ENCODE measurements at regions not wholly inside any gene's neighbourhood (a gene's known extent, or its start where the extent isn't known, plus 50 kb on each side); places are given as distances from the start of the nearest gene placed in this dataset.

DNA sequence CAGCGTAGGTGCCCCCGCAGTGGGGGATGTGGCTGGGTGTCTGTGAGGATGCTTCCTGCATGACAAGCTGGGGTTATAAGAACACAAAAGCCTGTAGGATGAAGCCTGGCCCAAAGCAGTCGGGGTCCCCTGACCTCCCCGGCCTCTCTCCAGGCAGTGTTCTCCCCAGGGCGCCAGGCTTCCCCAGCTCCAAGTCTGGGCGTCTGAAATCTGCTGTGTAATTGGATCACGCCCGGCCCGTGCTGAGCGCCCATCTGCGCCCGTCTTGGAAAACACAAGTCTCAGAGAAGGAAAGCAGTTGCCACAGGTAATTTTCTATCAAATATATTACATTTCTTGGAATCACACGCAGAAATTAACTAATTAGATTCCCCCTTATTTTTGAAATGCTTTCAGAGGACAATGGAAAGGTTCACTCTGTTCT lies 233.3 kb downstream of the CTTN start:
- DNase-seq, result no peak

GRCh38 chr11:70633610-70634009 lies 235.3 kb downstream of the CTTN start:
- DNase-seq, result no peak

DNA sequence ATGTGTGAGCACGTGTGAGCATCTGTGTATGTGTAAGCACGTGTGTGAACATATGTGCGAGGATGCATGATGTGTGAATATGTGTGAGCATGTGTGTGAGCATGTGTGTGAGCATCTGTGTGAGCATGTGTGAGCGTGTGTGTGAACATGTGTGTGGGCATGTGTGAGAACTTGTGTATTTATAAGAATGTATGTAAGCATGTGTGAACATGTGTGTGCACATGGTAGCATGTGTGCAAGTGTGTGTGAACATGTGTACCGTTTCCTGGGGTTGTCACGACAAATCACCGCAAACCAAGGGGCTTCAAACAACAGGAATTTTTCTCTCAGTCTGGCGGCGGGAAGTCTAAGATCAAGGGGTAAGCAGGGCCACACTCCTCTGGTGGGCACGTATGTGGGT lies 238.3 kb downstream of the CTTN start:
- no peak for DNase-seq

GRCh38 chr11:70637186-70637800 lies 239.0 kb downstream of the CTTN start:
- DNase-seq, result no peak

DNA sequence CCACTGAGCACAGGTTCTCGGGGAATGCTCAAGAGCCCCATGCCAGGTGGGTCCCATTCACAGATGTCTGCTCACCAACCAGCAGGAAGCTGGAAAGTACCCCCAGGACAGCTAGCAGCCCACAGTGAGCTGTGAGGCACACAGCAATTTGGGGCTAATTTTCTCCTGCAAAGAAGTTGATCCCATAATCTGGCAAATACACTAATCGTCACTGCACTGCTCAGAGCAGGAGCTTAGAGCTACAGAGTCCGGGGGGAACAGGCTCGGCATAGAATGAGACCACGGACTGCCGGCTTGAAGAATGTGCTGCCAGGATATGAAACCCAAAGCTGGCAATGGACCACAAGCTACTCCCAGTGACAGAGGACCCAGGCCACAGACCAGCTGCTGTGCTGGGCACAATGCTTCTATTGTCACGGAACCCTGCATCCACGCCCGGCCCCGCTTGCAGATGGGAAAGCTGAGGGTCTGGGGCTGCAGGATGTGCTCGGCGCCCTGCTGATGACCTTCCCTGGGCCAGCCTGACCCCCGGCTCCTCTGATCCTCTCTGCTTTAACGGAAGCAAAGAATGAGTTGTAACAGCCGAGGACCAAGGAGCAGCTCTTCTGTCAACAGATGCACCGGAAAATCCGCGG lies 239.7 kb downstream of the CTTN start:
- no peak for DNase-seq

- DNase-seq, result no peak
Measured at GRCh38 chr11:70640408-70640807, 242.1 kb downstream of the CTTN start.

DNA sequence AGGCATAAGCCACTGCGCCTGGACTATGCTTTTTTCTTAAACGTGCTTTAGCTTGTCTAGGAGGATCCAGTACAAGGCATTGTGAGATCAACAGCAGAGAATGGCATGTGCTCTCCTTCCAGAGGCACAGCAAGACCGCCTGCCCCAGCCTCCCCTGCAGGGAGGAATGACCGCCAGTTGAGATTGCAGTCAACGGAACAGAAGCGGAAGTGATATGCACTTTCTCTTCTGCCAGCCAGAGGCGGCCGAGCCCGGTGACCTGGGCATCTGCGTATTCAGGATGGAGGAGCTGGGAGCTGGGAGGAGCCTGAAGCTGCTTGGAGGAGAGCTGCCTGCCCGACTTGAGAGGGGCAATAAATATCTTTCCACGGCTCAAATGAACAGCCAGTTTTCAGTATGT lies 243.0 kb downstream of the CTTN start:
- DNase-seq, result no peak

DNA sequence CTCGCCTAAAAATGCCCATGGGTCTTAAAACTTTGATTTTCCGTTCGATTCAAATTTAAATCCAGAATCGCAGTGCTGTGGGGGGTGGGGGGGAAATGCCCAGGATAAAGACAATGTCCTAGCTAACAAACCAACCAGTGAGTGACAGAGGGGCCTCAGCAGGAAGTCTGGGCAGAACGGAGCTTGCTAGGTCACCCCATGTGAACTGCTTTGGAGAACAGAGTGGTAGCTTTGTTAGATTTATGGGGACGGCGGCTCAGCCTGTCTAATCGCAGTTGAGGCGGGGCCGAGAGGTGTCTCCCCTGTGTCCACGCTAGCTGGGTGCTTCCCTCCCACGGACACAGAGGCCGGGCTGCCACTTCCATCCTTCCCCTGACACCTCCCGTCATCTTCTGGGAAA lies 243.9 kb downstream of the CTTN start:
- no peak for DNase-seq

DNA sequence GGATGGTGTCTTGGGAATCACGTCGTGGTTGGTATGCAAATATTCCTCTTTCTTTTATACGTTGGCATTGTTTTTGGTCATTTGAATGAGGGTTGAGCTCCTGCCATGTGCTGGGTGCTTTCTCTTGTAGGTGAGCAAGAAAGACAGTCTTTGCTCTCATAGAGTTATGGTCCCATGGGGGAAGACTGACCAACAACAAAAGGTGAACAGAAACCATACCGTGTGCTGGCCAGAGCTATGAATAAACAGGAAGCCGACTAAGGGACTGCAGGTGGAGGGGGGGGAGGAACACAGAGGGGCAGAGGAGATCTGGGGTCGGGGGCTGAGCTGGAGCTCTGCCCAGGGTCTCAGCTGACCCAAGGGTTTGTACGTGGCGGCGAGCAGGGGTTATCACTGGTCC lies 245.3 kb downstream of the CTTN start:
- no peak for DNase-seq

DNA sequence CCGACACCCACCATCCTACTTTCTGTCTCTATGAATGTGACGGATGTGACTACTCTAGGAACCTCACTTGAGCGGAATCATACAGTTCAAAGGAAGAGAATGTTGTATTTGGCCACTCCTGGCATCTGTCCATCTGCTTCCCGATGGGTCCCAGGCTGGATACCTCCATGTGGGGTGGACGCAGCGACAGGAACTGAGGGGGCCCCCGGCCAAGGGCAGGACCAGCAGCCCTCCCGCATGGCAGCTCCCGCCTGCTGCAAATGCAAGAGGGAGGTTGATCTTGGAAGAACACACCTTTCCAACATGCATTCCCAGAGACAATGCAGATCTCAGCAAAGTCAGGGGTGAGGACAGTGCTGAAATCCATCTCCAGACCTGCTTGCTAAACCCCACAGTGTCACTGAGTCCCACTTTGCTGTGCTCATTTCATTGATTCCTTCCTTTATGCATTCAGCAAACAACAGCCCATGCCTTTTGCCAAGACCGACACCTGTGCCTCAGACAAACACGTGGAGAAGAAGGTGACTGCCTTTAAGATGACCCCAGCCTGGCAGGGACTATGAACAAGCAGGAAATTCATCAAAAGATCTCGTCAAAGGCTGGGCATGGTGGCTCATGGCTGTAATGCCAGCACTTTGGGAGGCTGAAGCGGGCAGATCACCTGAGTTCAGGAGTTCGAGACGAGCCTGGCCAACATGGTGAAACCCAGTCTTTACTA lies 246.2 kb downstream of the CTTN start:
- DNase-seq, result no peak

GRCh38 chr11:70645537-70645936 lies 247.2 kb downstream of the CTTN start:
- no peak for DNase-seq

DNA sequence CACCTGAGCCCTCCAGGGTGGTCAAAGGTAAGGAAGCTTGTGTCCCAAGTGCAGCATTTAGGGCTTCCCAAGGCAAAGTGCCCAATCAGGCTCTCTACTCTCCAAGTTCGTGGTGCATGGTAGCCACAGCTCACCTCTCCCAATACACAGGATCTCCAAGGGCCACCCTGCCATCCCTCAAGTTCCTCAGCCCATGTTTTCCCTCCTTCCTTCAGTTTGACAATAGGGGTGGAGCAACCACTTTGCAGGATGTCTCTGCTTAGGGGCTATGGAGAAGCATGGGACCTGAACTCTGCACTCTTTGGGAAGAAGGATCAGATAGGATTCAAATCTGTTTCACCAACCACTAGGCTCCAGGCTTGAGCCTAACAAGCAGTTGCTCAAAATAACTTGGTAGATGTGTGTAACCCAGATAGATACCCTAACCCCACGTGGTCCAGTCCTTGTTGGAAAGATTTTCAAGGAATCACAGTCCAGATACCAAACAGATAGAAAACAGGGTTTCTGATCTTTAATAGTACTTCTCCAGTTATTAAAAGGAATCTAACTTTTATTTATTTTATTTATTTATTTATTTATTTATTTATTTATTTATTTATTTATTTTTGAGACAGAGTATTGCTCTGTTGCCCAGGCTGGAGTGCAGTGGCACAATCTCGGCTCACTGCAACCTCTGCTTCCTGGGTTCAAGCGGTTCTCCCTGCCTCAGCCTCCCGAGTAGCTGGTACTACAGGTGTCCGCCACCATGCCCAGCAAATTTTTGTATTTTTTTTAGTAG lies 248.1 kb downstream of the CTTN start:
- DNase-seq, result no peak

DNA sequence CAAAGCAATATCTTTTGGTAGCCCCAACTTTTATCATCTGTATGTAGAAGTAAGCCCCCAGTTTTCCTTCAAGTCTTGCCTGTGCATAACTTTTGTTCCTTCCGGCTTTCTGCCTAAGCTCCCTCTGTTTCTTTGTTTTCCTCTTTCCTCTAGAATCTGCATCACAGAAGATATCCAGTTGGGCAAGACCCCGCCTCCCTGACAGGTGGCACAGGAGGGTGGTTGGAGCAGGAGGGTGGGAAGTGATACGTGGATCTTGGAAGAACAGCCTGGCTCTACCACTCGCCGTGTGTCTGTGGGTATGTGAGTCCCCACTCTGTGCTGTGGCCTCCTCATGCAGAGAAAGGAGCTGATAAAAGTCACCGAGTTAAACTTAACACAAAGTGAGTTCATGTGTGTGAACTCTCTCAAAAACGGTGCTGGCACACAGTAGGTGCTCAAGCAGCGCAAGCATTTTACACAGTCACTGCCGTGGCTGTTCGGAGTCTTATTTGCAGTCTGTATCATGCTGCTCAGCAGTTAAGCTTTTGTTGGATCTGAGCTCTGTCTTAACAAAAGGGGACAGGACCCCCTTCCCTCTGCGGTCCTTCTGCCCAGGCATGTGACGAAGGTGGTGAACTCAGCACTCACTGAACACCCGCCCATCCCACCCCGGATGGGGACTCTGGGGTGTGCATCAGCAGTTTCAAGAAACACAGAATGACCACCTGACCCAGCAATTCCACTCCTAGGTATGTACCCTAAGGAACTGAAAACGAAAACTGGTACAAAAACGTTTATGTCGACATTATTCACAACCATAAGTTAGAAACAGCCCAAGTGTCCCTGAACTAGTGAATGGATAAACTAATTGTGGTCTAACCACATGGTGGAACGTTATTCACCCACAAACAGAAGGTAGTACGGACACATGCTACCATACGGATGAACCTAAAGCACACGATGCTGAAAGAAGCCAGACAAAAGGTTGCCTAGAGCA lies 249.1 kb downstream of the CTTN start:
- DNase-seq, result no peak

DNA sequence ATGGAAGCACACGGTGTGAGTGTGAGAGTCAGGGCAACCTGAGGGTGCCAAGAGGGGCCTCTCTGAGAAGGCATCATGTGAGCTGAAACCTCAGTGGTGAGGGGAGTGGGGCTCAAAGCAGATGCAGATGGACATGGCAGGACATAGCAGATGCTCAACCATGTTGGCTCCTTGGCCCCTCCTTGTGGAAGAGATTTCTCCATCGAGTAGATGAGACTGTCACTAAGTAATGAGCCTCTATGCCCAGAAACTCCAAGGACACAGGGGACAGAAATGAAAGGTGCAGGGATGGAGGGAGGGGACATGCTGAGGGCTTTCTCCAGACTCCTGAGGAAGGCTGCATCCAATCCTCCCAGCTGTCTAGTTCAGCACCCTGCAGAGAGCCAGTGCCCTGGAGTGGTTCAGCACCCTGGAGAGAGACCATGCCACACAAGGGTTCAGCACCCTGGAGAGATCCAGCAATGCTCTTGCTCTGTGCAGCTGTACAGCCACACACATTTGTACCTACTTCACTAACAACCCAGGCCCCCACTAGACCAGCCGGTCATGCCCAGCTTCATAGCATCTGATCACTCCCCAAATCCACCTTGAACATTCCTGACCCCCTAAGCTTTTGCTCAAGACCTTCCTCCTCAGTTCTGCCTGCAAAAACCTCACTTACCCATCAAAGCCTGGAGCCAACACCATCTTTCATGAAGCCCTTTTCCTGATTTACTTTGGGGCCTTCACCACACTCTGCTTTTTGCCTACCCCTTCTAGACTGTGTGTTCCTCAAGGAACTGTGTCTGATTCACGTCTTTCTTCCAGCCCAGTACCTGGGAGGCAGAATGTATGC lies 252.0 kb downstream of the CTTN start:
- no peak for DNase-seq

DNA sequence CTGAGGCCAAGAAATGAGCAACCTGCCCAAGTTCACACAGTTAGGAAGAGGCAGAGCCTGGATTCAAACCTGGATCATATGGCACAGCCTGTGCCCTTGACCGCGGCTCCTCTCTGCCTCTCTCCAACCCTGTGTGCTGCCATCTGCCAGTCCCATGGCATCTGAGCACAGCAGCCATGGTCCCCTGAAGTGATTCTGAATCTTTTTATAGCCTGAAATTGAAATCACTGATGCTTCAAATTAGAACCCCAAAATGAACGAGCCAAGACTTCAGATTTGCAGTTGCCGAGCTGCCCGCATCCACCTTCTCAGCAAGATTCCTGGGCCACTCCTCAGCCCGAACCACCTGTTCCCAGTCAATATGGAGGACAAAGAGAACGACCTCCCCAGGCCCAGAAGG lies 252.7 kb downstream of the CTTN start:
- no peak for DNase-seq

GRCh38 chr11:70654016-70654415 lies 255.7 kb downstream of the CTTN start:
- DNase-seq, result peak; percentile 90

DNA sequence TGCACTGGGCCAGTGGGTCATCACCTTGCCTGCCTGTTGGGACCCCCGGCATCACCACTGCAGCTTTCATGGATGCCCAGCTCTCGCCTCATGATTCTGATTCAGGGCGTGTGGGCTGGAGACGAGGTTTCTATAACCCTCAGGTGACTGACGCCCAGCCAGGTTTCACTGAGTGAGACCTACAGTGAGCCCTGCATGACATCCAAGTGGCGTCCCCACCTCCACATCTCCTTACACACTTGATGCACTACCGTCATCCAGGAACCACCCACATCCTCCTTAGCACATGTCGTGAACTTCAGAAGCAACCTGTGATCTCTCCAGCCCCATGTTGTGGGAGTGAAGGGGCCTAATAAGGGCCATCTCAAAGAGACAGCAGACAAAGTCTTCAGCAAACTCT lies 257.5 kb downstream of the CTTN start:
- DNase-seq, result no peak

DNA sequence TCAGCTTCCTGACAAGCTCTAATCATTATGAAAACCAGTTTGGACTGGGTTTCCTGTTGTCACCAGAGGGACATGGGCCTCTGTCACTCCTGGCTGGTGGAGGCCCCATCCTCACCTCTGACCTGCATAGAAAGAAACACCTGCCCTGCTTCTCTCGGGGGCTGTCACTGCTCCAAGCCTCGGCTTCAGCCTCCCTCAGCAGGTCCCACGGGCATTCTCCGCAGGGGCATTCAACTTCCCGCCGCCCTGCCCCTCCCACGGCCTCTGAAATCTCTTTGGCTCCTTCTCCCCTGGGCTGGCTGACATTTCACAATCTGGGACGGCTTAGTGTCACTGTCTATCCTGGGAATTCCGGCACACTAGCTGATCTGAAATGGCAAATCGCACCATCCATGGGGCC lies 257.9 kb downstream of the CTTN start:
- no peak for DNase-seq

- no peak for DNase-seq
Measured at GRCh38 chr11:70660059-70660888, 261.9 kb downstream of the CTTN start.

GRCh38 chr11:70660889-70661197 lies 262.5 kb downstream of the CTTN start:
- DNase-seq, result no peak
